Tibial artery (tissue), 4 donors: ENCODE measurements at regions not wholly inside any gene's neighbourhood (a gene's known extent, or its start where the extent isn't known, plus 50 kb on each side); places are given as distances from the start of the nearest gene placed in this dataset.

Source experiments
- DNase-seq, 2 donors: peaks; one replicate each; pipeline ENCODE4 v3.0.0-alpha.2; 2019
- H3K27ac ChIP-seq, 2 donors: fragments of 200-600 bp; sonication (generic) in 1 of 2; 1 replicate in 1 of 2; 2 replicates in 1 of 2; pipeline ENCODE4 v1.5.1; 2018 to 2019; ENCODE audit warnings: mild to moderate bottlenecking in 1 of 2
- H3K27me3 ChIP-seq, 2 donors: fragments of 200-600 bp; sonication (generic) in 1 of 2; one replicate each; pipeline versions ENCODE4 v1.5.1 to v1.6.0; 2016 to 2019
- H3K36me3 ChIP-seq, 3 donors: fragments of 200-600 bp; sonication (generic) in 2 of 3; one replicate each; pipeline ENCODE4 v1.5.1; 2016 to 2019; ENCODE audit warnings: mild to moderate bottlenecking in 2 of 3
- H3K4me1 ChIP-seq, 4 donors: fragments of 200-600 bp; sonication (generic) in 2 of 4; 1 replicate in 3 of 4; 2 replicates in 1 of 4; pipeline ENCODE4 v1.5.1; 2016 to 2019
- H3K4me3 ChIP-seq, 2 donors: fragments of 200-600 bp; sonication (generic) in 1 of 2; 1 replicate in 1 of 2; 2 replicates in 1 of 2; pipeline ENCODE4 v1.5.1; 2018 to 2019; ENCODE audit warnings: mild to moderate bottlenecking in 2 of 2
- H3K9me3 ChIP-seq, 3 donors: fragments of 200-600 bp; sonication (generic) in 1 of 3; one replicate each; pipeline ENCODE4 v1.5.1; 2016 to 2019
- intact Hi-C: fragments of 100-400 bp; cut with DNase I; formaldehyde crosslinking; loops from one replicate; pipeline ENCODE4 v1.15.0; 2023; ENCODE audit warnings: low total_unique reads
- TF ChIP-seq, protein P1 (sequence below), 2 experiments: fragments of 200-600 bp in 1 of 2; fragments of 450-650 bp in 1 of 2; IDR thresholded peaks; one replicate each; pipeline ENCODE4 v1.5.1; 2017 to 2019; ENCODE audit warnings: antibody characterized with exemption in 2 of 2, mild to moderate bottlenecking in 1 of 2, moderate library complexity in 1 of 2

DNA sequence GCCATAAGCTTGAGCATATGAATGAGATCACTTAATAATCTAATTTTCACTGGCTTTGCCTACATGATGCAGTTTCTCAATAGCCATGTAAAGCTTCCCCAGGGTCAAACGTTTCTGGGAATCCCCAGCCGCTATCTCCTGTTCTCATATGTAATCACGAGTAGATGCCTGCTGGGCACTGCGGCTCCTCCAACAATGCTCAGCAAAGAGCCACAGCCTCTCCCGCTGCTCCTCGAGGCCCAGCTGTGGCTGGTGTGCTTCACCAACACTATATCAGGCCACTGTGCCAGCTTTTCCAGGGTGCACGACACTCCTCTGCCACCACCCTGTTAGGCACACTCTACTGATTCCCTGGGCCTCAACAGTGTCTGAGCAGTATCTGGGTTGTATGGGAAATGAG is 78.3 kb upstream of the RASGEF1B start:
- Histone ChIP-seq H3K4me1 (peaks cover 0 to 3% (median 0%) of the 10 kb centered on the region in 4 donors), H3K9me3 (no peaks in the 10 kb centered on the region), H3K36me3 (no peaks in the 10 kb centered on the region), H3K27ac (no peak overlapping the region), H3K4me3 (no peak overlapping the region), H3K27me3 (no peaks in the 10 kb centered on the region)
- TF ChIP-seq, protein P1, sequence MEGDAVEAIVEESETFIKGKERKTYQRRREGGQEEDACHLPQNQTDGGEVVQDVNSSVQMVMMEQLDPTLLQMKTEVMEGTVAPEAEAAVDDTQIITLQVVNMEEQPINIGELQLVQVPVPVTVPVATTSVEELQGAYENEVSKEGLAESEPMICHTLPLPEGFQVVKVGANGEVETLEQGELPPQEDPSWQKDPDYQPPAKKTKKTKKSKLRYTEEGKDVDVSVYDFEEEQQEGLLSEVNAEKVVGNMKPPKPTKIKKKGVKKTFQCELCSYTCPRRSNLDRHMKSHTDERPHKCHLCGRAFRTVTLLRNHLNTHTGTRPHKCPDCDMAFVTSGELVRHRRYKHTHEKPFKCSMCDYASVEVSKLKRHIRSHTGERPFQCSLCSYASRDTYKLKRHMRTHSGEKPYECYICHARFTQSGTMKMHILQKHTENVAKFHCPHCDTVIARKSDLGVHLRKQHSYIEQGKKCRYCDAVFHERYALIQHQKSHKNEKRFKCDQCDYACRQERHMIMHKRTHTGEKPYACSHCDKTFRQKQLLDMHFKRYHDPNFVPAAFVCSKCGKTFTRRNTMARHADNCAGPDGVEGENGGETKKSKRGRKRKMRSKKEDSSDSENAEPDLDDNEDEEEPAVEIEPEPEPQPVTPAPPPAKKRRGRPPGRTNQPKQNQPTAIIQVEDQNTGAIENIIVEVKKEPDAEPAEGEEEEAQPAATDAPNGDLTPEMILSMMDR (IDR thresholded peaks at IDR 0.05): no peak
- no peak for DNase-seq
- intact Hi-C loops: loop anchor here (5.0 kb wide), 1 partner anchor 93 kb away; no protein-coding TSS in a partner anchor

DNA sequence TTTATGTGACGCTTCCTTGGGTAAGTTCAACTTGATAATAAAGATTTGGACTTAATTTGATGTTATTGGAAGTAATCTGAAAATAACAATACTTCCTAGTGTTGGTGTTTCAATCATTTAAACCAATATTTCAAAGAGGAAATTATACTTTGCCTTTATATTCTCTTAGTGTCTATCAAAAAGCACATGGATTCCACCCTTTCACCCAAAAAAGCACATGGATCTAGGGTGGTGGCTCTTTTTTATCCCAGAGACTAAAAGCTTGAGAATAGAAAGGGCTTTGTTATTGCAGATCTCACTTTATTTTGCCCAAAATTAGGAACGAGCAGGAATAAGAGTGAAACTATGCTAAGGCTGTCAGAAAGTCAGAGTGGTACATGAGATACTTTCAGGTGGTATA is 75.1 kb upstream of the RASGEF1B start:
- DNase-seq: no peak
- Histone ChIP-seq H3K36me3 (no peaks in the 10 kb centered on the region), H3K27me3 (no peaks in the 10 kb centered on the region), H3K4me3 (no peak overlapping the region), H3K27ac (no peak overlapping the region), H3K4me1 (peaks cover 0 to 3% (median 0%) of the 10 kb centered on the region in 4 donors), H3K9me3 (no peaks in the 10 kb centered on the region)
- TF ChIP-seq, protein P1 (IDR thresholded peaks at IDR 0.05): no peak
- intact Hi-C loops: no loop called here

DNA sequence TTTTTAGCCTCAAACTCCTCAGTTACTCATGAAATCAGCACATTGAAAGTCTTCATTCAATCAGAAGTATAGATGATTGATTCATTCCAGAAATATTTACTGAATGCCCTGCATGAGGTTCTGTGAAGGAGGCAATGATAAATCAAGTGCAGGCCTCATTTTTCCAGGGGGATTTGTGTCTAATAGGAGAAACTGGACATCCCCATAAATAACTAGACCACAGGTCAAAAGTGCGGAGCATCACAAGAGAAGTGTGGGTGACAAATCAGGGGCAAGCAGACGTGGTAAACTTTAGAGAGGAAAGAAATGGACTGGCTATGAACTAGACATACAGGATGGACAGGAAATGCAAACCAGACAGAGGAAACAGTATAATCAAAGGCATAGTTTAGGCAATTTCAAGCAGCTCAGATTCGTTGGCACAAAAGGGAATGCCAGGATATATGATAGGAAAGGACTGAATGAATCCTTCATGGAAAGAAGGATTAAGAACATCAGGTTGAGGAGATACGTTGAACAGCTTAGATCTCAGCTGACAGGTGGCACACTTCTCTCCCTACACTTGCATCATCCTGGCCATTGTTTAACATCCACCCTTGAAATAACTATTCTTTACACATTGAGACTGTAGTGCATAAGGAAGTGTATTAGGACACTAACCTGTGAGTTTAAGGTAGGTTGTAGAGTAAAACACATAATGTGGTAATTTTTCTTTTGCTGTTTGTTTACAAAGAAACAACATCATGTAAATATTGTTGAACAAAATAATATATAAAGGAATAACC is 69.6 kb upstream of the RASGEF1B start:
- no peaks in the 10 kb centered on the region for H3K4me1 ChIP-seq
- TF ChIP-seq, protein P1 (IDR thresholded peaks at IDR 0.05): no peak
- no peak overlapping the region for H3K4me3 ChIP-seq
- H3K27me3 ChIP-seq: no peaks in the 10 kb centered on the region
- no peak for DNase-seq
- no peaks in the 10 kb centered on the region for H3K9me3 ChIP-seq
- intact Hi-C loops: no loop called here
- H3K36me3 ChIP-seq: no peaks in the 10 kb centered on the region
- no peak overlapping the region for H3K27ac ChIP-seq

DNA sequence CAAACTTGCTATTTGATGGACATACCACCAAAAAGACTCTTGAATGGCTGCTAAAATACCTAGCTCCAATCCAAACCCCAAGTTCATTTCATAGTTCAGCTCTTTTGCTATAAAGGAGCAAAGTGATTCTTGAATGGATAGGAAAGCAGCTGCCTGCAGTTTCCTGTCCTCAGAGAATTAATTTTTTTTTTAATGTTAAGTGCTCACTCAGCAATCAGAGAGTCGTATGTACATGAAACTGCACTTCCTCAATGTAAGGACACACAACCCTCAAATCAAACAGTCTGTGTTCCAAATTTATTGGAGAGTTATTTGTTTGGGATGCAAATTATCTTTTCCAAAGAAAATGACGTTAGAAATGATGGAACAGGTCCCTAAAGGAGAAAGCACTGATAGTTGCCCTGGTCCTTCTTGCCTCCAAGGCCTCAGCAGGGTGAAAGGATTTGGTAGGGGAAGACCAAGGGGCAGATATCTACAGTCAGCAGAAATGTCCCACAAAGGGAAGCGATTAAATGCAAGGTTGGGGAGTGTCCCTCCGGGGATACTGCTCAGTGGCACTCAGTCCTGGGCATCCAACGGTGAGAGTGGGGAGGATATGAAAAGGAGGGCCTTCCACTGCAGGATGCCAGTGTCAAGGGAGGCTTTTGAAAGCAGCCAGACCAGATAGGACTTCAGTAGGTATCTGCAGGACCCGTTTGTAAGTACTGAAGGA is 67.2 kb upstream of the RASGEF1B start:
- H3K36me3 ChIP-seq: no peaks in the 10 kb centered on the region
- no peak overlapping the region for H3K27ac ChIP-seq
- H3K4me3 ChIP-seq: no peak overlapping the region
- H3K9me3 ChIP-seq: no peaks in the 10 kb centered on the region
- TF ChIP-seq, protein P1 (IDR thresholded peaks at IDR 0.05): no peak
- no peaks in the 10 kb centered on the region for H3K4me1 ChIP-seq
- no peaks in the 10 kb centered on the region for H3K27me3 ChIP-seq
- DNase-seq: no peak
- intact Hi-C loops: no loop called here

DNA sequence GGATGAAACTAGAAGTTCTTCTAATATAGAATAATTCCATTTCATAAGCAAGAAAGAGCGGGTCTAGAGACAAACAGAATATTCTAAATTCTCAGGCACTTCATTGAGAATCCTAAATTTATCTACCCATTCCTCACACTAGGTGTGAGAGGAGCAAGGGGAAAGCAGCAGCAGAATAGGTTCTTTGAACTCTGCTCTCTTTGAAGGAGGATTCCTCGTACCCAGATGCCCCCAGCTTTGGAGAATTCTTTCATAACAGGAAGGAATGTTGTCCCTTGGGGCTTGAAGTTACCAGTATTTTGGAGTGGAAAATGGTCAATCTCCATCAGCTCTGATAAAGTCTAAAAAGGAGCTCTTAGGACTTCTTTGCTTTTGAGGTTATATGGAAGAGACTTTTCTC is 59.7 kb upstream of the RASGEF1B start:
- peaks cover 0 to 4% (median 0%) of the 10 kb centered on the region in 4 donors for H3K4me1 ChIP-seq
- H3K36me3 ChIP-seq: no peaks in the 10 kb centered on the region
- H3K9me3 ChIP-seq: no peaks in the 10 kb centered on the region
- TF ChIP-seq, protein P1 (IDR thresholded peaks at IDR 0.05): no peak
- no peak for DNase-seq
- no peaks in the 10 kb centered on the region for H3K27me3 ChIP-seq
- H3K27ac ChIP-seq: no peak overlapping the region
- intact Hi-C loops: no loop called here
- no peak overlapping the region for H3K4me3 ChIP-seq
